ENCODE measurements at regions not wholly inside any gene's neighbourhood (a gene's known extent, or its start where the extent isn't known, plus 50 kb on each side); places are given as distances from the start of the nearest gene placed in this dataset.
"Not testable (repeated sequence)": the region's sequence is repeated elsewhere in the genome, so short reads cannot be mapped to it uniquely, and the experiment has no call there.

DNA sequence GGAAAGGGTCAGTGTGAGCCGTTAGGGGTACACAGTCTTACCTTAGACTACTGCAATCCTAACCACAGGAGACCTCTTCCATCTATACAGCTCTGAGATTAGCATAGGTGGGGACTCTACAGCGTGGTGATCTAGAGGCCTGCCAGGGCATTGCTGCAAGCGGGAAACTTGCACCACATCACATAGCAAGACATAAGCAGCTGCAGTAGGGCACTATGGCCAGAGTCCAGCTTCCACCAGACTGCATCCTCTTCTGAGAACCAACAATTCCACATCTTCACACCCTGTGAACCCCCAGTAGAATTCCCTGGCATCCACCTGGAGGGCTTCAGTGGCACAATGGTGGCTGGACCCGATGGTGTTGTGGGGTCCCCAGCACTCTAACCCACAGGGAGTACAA lies 1564.3 kb upstream of the PRR20A start:
- Histone ChIP-seq H3K27me3 (no peaks in the 10 kb centered on the region), H3K36me3 (no peaks in the 10 kb centered on the region), H3K4me3 (no peak overlapping the region), H3K9me3 (no peaks in the 10 kb centered on the region), H3K27ac (no peak overlapping the region), H3K4me1 (no peaks in the 10 kb centered on the region)
- 82% methylated on average over 4 of the region's 4 CpGs for WGBS, 2 donors
- no peak for TF ChIP-seq POLR2AphosphoS5 (IDR thresholded peaks at IDR 0.05)
- no peak for TF ChIP-seq EP300 (IDR thresholded peaks at IDR 0.05)
- TF ChIP-seq POLR2A (IDR thresholded peaks at IDR 0.05) = no peak
- TF ChIP-seq, protein P1, sequence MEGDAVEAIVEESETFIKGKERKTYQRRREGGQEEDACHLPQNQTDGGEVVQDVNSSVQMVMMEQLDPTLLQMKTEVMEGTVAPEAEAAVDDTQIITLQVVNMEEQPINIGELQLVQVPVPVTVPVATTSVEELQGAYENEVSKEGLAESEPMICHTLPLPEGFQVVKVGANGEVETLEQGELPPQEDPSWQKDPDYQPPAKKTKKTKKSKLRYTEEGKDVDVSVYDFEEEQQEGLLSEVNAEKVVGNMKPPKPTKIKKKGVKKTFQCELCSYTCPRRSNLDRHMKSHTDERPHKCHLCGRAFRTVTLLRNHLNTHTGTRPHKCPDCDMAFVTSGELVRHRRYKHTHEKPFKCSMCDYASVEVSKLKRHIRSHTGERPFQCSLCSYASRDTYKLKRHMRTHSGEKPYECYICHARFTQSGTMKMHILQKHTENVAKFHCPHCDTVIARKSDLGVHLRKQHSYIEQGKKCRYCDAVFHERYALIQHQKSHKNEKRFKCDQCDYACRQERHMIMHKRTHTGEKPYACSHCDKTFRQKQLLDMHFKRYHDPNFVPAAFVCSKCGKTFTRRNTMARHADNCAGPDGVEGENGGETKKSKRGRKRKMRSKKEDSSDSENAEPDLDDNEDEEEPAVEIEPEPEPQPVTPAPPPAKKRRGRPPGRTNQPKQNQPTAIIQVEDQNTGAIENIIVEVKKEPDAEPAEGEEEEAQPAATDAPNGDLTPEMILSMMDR (IDR thresholded peaks at IDR 0.05) = no peak
- no peak for DNase-seq
- intact Hi-C loops (cut with DNase I) = no loop called here

DNA sequence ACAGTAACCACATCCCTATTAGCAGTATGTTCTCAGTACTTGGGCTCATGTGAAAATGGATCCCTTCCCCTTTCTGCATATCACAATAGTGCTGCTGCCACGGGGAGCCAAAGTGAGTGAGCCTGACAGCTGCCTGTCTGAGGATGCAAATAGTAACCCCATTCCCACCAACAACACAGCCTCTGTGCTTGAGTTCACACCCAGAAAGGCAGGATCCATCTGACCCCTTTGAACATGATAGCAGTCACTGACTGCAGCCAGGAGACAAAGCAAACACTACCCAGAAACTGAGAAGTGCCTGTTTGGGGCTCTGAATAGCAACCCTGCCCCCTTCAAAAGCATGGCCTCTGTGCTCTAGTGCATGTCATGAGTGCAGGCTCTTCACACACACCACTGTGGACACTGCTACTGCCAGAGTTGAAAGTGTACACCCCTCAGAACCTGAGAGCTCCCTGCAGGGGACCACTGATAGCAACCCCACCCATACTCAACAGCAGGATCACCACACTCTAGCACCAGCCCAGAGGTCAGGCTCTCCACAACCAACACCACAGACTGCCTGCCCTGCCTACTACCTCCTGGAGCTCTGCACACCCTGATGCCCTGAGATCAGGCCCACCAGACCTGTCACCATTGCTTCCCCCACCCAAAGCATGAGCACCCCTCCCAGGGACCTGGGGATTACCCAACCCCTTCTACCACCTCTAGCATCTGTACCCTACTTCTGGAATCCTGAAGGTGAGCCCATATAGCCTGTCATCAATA lies 1563.5 kb upstream of the PRR20A start:
- TF ChIP-seq POLR2AphosphoS5 (IDR thresholded peaks at IDR 0.05) (no peak), POLR2A (IDR thresholded peaks at IDR 0.05) (no peak), EP300 (IDR thresholded peaks at IDR 0.05) (no peak)
- TF ChIP-seq, protein P1 (IDR thresholded peaks at IDR 0.05) = no peak
- 13 to 20% methylated on average over 1 of the region's 1 CpG for WGBS, 2 donors

DNA sequence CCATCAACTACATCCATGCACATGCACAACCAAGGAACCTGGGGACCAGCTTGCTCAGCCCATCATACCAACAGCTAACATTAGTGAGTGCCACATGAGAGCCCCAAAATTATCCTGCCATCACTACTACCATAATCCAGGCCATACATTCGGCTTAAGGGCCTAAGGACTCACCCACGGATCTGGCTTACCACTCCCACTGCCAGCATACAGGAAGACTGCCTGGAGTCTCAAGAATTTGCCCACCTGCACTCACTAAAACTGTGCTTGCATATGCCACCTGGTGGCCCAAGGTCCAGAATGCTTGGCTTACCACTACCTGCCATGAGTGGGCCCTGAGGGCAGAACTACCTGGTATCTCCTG lies 1562.9 kb upstream of the PRR20A start:
- no peak for TF ChIP-seq POLR2A (IDR thresholded peaks at IDR 0.05)
- TF ChIP-seq EP300 (IDR thresholded peaks at IDR 0.05) = no peak
- no peak for TF ChIP-seq POLR2AphosphoS5 (IDR thresholded peaks at IDR 0.05)
- TF ChIP-seq, protein P1 (IDR thresholded peaks at IDR 0.05) = no peak
- no peak overlapping the region for H3K4me3 ChIP-seq
- no peaks in the 10 kb centered on the region for H3K36me3 ChIP-seq
- intact Hi-C loops (cut with DNase I) = no loop called here
- H3K27me3 ChIP-seq = no peaks in the 10 kb centered on the region
- H3K27ac ChIP-seq = no peak overlapping the region
- H3K4me1 ChIP-seq = no peaks in the 10 kb centered on the region
- no peak for DNase-seq
- H3K9me3 ChIP-seq = no peaks in the 10 kb centered on the region
- WGBS, 2 donors = 52 to 68% methylated on average over 2 of the region's 2 CpGs

More for the DNA sequence above, 1563.5 kb upstream of the PRR20A start:
- H3K36me3 ChIP-seq = no peaks in the 10 kb centered on the region
- intact Hi-C loops (cut with DNase I) = no loop called here
- no peak overlapping the region for H3K27ac ChIP-seq
- no peaks in the 10 kb centered on the region for H3K27me3 ChIP-seq
- no peak overlapping the region for H3K4me3 ChIP-seq
- no peaks in the 10 kb centered on the region for H3K9me3 ChIP-seq
- H3K4me1 ChIP-seq = no peaks in the 10 kb centered on the region
- no peak for DNase-seq

DNA sequence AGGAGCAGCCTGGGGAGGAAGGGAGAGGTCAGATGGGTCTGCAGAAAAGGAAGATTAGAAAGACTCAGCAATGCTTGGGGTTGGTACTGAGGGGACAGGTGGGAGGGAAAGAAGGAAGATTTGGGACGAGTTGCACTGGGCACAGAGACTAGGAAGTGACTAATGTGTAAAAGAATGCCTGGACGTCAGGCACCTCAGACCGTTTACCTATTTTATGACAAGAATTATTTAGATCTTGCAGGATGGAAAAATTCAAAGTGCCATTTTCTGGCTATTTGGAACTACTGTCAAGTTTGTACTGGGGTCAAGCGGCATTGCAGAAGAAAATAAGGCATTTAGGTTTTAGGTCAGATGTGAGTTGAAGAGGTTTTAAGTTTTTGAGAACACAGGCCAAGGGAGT lies 1558.4 kb upstream of the PRR20A start:
- intact Hi-C loops (cut with DNase I); DNase-seq; H3K27ac ChIP-seq; H3K36me3 ChIP-seq; H3K4me3 ChIP-seq; H3K9me3 ChIP-seq; H3K4me1 ChIP-seq; H3K27me3 ChIP-seq: not testable (repeated sequence)
- WGBS, 2 donors = 59 to 70% methylated on average over 4 of the region's 4 CpGs

DNA sequence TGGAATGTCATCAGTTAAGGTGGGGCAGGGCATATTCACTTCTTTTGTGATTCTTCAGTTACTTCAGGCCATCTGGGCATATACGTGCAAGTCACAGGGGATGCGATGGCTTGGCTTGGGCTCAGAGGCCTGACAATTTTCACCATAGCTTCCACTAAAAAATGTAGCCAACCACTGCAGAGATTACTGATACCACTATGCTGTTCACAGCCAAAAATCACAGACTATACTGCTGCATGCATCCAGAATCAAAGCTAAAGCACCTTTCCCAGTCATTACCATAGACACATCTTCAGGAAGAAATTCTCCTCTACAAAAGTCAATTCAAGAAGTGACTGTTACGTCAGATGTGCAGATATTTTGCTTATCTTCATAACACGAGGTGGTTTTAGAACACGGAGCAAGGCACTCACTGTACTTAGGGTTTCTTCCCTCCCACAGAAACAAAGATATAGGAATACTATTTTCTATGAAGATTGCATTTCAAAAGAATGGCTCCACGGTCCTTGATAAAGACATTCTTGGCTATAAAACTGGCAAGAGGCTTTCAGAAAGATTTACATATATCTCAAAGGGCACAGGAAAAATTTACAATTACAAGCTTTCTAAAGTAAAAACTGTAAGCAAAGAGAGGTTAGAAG lies 1556.6 kb upstream of the PRR20A start:
- H3K9me3 ChIP-seq = peaks cover 0 to 3% (median 0%) of the 10 kb centered on the region in 4 donors
- H3K36me3 ChIP-seq = no peaks in the 10 kb centered on the region
- no peak for TF ChIP-seq POLR2A (IDR thresholded peaks at IDR 0.05)
- no peak for TF ChIP-seq POLR2AphosphoS5 (IDR thresholded peaks at IDR 0.05)
- no peak for TF ChIP-seq EP300 (IDR thresholded peaks at IDR 0.05)
- TF ChIP-seq, protein P1 (IDR thresholded peaks at IDR 0.05) = no peak
- intact Hi-C loops (cut with DNase I) = no loop called here
- H3K27ac ChIP-seq = no peak overlapping the region
- H3K4me1 ChIP-seq = no peaks in the 10 kb centered on the region
- H3K4me3 ChIP-seq = no peak overlapping the region
- 75 to 77% methylated on average over 6 of the region's 6 CpGs for WGBS, 2 donors
- DNase-seq = no peak
- no peaks in the 10 kb centered on the region for H3K27me3 ChIP-seq

Data from sigmoid colon (tissue), 6 donors.